ENCODE measurements at regions not wholly inside any gene's neighbourhood (a gene's known extent, or its start where the extent isn't known, plus 50 kb on each side); places are given as distances from the start of the nearest gene placed in this dataset.

- TF ChIP-seq, protein P1, sequence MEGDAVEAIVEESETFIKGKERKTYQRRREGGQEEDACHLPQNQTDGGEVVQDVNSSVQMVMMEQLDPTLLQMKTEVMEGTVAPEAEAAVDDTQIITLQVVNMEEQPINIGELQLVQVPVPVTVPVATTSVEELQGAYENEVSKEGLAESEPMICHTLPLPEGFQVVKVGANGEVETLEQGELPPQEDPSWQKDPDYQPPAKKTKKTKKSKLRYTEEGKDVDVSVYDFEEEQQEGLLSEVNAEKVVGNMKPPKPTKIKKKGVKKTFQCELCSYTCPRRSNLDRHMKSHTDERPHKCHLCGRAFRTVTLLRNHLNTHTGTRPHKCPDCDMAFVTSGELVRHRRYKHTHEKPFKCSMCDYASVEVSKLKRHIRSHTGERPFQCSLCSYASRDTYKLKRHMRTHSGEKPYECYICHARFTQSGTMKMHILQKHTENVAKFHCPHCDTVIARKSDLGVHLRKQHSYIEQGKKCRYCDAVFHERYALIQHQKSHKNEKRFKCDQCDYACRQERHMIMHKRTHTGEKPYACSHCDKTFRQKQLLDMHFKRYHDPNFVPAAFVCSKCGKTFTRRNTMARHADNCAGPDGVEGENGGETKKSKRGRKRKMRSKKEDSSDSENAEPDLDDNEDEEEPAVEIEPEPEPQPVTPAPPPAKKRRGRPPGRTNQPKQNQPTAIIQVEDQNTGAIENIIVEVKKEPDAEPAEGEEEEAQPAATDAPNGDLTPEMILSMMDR (IDR thresholded peaks at IDR 0.05), result no peak
- ATAC-seq (ENCODE audit: low FRiP score) (no peak), DNase-seq (ENCODE audit: low spot score) (no peak)
Measured at GRCh38 chr12:114986178-114986714, 302.3 kb upstream of the TBX3 start.

DNA sequence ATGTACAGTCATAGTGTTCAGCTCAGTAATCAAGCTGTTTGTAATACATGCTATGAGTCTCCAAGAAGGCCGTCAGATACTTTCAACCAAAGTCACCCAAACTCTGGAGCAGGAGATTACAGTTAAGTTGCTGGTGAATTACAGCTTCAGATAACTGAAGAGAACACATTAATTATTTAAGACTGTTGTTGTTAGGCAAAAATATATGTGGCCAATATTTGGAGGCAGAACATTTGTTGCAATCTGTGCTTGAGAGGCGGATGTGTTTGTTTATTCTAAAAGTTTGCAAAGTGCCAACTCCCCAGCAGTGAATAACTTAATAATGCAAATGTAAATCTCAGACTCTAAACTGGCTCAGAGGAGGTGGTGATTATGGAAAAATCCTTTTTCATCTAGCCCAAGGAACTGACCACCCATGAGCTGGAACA lies 300.7 kb upstream of the TBX3 start:
- TF ChIP-seq, protein P1 (IDR thresholded peaks at IDR 0.05), result no peak
- ATAC-seq (ENCODE audit: low FRiP score), result no peak
- no peak for DNase-seq (ENCODE audit: low spot score)

- no peak for DNase-seq (ENCODE audit: low spot score)
- no peak for ATAC-seq (ENCODE audit: low FRiP score)
- TF ChIP-seq, protein P1 (IDR thresholded peaks at IDR 0.05), result no peak
Measured at GRCh38 chr12:114982760-114983159, 298.8 kb upstream of the TBX3 start.

GRCh38 chr12:114981036-114981435 lies 297.1 kb upstream of the TBX3 start:
- DNase-seq (ENCODE audit: low spot score), result no peak
- TF ChIP-seq, protein P1 (IDR thresholded peaks at IDR 0.05), result no peak
- no peak for ATAC-seq (ENCODE audit: low FRiP score)

DNA sequence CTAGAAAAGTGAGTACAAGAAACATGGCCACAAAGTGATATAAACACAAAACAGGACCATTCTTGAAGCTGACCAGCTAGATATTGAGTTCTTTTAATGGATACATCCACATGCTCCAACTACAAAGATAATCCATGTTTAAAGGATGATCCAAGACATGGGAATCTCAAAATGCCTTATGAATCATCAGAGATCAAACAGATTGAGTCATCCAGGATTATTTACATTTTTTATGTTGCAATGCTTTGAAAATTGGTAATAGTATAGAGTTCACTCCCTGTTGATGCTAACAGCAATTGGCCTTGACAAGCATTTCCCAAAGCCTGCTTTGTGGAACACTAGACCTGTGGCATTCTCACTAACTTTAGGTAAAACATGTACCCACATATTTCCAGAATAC lies 293.0 kb upstream of the TBX3 start:
- no peak for ATAC-seq (ENCODE audit: low FRiP score)
- TF ChIP-seq, protein P1 (IDR thresholded peaks at IDR 0.05), result no peak
- no peak for DNase-seq (ENCODE audit: low spot score)

DNA sequence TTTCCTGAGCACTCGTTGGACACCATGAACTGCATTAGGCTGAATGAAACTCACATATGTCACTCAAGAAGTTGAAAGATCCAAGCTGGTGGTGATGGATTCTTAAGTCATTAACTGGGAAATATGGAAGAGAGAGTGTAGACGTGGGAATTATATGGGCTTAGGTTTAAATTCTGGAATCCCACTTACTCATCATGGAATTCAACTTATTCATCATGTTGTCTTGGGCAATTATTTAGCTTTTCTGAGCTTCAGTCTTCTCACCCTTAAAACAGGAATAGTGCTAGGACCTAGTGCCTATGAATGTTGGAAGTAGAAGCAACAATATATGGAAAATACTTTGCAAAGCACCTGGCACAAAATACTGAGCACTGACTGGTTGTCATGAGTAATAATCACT lies 292.4 kb upstream of the TBX3 start:
- ATAC-seq (ENCODE audit: low FRiP score) (no peak), DNase-seq (ENCODE audit: low spot score) (no peak)
- TF ChIP-seq, protein P1 (IDR thresholded peaks at IDR 0.05), result no peak

DNA sequence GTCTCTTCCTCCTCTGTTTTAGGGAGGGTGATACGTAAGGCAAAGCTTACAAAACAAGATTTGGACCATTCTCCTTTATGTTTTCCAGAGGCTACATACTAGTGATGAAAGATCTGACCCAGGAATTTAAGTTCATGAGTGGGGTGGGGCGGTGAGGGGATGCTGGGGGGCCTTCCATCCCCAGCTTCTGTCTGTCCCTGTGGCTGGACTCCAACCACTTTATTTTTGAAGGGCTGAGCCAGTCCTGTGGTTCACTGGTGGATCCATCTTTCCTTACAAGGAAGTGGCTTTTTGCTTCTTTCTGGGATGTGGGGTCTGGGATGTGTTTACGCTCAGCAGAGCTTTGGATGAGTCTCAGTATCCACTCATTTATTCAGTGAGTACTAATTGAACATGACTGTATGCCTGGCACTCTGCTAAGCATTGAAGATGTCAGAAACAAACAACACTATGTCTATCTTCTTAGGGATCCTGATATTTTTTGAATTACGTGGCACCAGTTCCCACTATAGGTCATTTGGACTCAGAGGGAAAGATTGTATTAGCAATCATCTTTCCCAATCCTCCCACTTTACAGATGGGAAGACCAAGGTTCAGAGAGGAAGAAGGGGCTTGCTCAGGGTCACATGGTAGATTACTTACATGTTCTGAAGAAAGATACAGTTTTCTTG lies 291.8 kb upstream of the TBX3 start:
- TF ChIP-seq, protein P1 (IDR thresholded peaks at IDR 0.05), result no peak
- DNase-seq (ENCODE audit: low spot score) (no peak), ATAC-seq (ENCODE audit: low FRiP score) (no peak)

Measured in omental fat pad (tissue), 3 donors.